AG10803 (cell line): ENCODE measurements at regions not wholly inside any gene's neighbourhood (a gene's known extent, or its start where the extent isn't known, plus 50 kb on each side); places are given as distances from the start of the nearest gene placed in this dataset.
"Not testable (repeated sequence)": the region's sequence is repeated elsewhere in the genome, so short reads cannot be mapped to it uniquely, and the experiment has no call there.

Experiments
- DNase-seq: peaks from one replicate; pipeline ENCODE4 v3.0.0; 2010; ENCODE audit warnings: low read depth
- H3K4me3 ChIP-seq: 2 replicates; pipeline ENCODE4 v1.5.1; 2011; ENCODE audit warnings: mild to moderate bottlenecking, low read length, control low read depth
- CTCF ChIP-seq: conservative IDR thresholded peaks from 2 replicates; pipeline ENCODE4 v1.5.1; 2011; ENCODE audit warnings: mild to moderate bottlenecking, low read length, control low read depth, inconsistent platforms

GRCh38 chr3:194189243-194189791, 53.4 kb downstream of the HES1 start:
- no peak overlapping the region for H3K4me3 ChIP-seq
- peak; percentile 12 for DNase-seq
- no peak for TF ChIP-seq CTCF

GRCh38 chr3:194191850-194192249, 55.9 kb downstream of the HES1 start:
- H3K4me3 ChIP-seq, DNase-seq: not testable (repeated sequence)

- no peak for DNase-seq
- no peak for TF ChIP-seq CTCF
- H3K4me3 ChIP-seq = no peak overlapping the region
Measured at GRCh38 chr3:194194051-194194756, 58.3 kb downstream of the HES1 start.

GRCh38 chr3:194194757-194195085, 58.8 kb downstream of the HES1 start:
- no peak overlapping the region for H3K4me3 ChIP-seq
- no peak for DNase-seq
- TF ChIP-seq CTCF = no peak

- H3K4me3 ChIP-seq = no peak overlapping the region
- DNase-seq = no peak
- TF ChIP-seq CTCF = no peak
Measured at GRCh38 chr3:194195611-194196010, 59.7 kb downstream of the HES1 start.

- no peak overlapping the region for H3K4me3 ChIP-seq
- TF ChIP-seq CTCF = no peak
- no peak for DNase-seq
Measured at GRCh38 chr3:194196876-194197275, 60.9 kb downstream of the HES1 start.

GRCh38 chr3:194197396-194197960, 61.5 kb downstream of the HES1 start:
- DNase-seq = no peak
- no peak overlapping the region for H3K4me3 ChIP-seq

More at GRCh38 chr3:194197396-194197960, 61.5 kb downstream of the HES1 start:
- no peak for TF ChIP-seq CTCF
